ENCODE measurements at regions not wholly inside any gene's neighbourhood (a gene's known extent, or its start where the extent isn't known, plus 50 kb on each side); places are given as distances from the start of the nearest gene placed in this dataset.

GRCh38 chr11:87954476-87954875 lies 220.8 kb downstream of the RAB38 start:
- TF ChIP-seq ZNF70 (CRISPR knock-in tag; IDR thresholded peaks at IDR 0.05) (no peak), TOX (CRISPR knock-in tag; IDR thresholded peaks at IDR 0.05; ENCODE audit: borderline replicate concordance) (no peak), ZC3H10 (CRISPR knock-in tag; IDR thresholded peaks at IDR 0.05) (no peak), ZFP3 (CRISPR knock-in tag; IDR thresholded peaks at IDR 0.05) (no peak), TCF4 (CRISPR knock-in tag; IDR thresholded peaks at IDR 0.05; ENCODE audit: borderline replicate concordance) (no peak), PATZ1 (CRISPR knock-in tag; IDR thresholded peaks at IDR 0.05; ENCODE audit: borderline replicate concordance) (no peak), PPARA (CRISPR knock-in tag; IDR thresholded peaks at IDR 0.05; ENCODE audit: borderline replicate concordance) (no peak), ZNF565 (CRISPR knock-in tag; conservative IDR thresholded peaks at IDR 0.05; ENCODE audit: low read depth) (no peak), ZFP30 (CRISPR knock-in tag; IDR thresholded peaks at IDR 0.05) (no peak)
